B cell (primary cell): ENCODE measurements at regions not wholly inside any gene's neighbourhood (a gene's known extent, or its start where the extent isn't known, plus 50 kb on each side); places are given as distances from the start of the nearest gene placed in this dataset.

Experiments used
- ATAC-seq: fragments of 200-7000 bp; cut with Tn5 transposase; one replicate; pipeline ENCODE4 v1.10.0; 2021; ENCODE audit warnings: low read depth, mild to moderate bottlenecking, moderate number of reproducible peaks, moderate library complexity
- CTCF ChIA-PET: fragments of 350-600 bp; sonication (Branson Sonifier 250); formaldehyde crosslinking; loops from one replicate; lab custom pipeline; 2021; ENCODE audit warnings: antibody characterized with exemption, inconsistent platforms; lab: Charles Lee
- POLR2A ChIA-PET: fragments of 350-600 bp; sonication (Branson Sonifier 250); formaldehyde crosslinking; loops from one replicate; lab custom pipeline; 2021; ENCODE audit warnings: antibody characterized with exemption; lab: Charles Lee
- DNase-seq: peaks from one replicate; pipeline ENCODE4 v3.0.0; 2013
- H2AFZ ChIP-seq: 2 replicates; pipeline ENCODE4 v1.6.1; 2012; ENCODE audit warnings: mild to moderate bottlenecking, low read depth, low read length; ENCODE audit not compliant: insufficient read depth, poor library complexity, severe bottlenecking
- H3K27ac ChIP-seq, 2 donors: 1 replicate in 1 of 2; 2 replicates in 1 of 2; pipeline ENCODE4 v1.5.1; 2012 to 2013; ENCODE audit warnings: low read length in 2 of 2, mild to moderate bottlenecking in 2 of 2, moderate library complexity in 1 of 2
- H3K27me3 ChIP-seq, 4 experiments: fragments of 200-600 bp in 1 of 4; sonication (generic) in 1 of 4; replicated peaks in 1 of 4; 1 replicate in 2 of 4; 2 replicates in 2 of 4; pipeline versions ENCODE4 v1.6.1 to v1.7.0; 2013 to 2016; ENCODE audit warnings: low read length in 3 of 4, mild to moderate bottlenecking in 2 of 4, mixed read lengths in 1 of 4, moderate library complexity in 1 of 4; ENCODE audit not compliant: insufficient read depth in 4 of 4, control insufficient read depth in 3 of 4; ENCODE audit errors: control extremely low read depth in 1 of 4
- H3K36me3 ChIP-seq, 2 experiments: replicated peaks in 1 of 2; 1 replicate in 1 of 2; 2 replicates in 1 of 2; pipeline versions ENCODE4 v1.6.1 to v1.7.1; 2013; ENCODE audit warnings: low read length in 1 of 2; ENCODE audit not compliant: insufficient read depth in 2 of 2, control insufficient read depth in 1 of 2; ENCODE audit errors: control extremely low read depth in 1 of 2, extremely low read depth in 1 of 2
- H3K4me1 ChIP-seq, 2 donors: fragments of 200-600 bp in 1 of 2; sonication (generic) in 1 of 2; 1 replicate in 1 of 2; 2 replicates in 1 of 2; pipeline versions ENCODE4 v1.5.1 to v1.6.1; 2013 to 2017; ENCODE audit warnings: low read length in 2 of 2; ENCODE audit not compliant: control insufficient read depth in 2 of 2, insufficient read depth in 2 of 2
- H3K4me2 ChIP-seq: replicated peaks from 2 replicates; pipeline ENCODE3; 2012; ENCODE audit warnings: mild to moderate bottlenecking, low read depth, low read length; ENCODE audit not compliant: poor library complexity, severe bottlenecking
- H3K4me3 ChIP-seq, 5 experiments: fragments of 200-600 bp in 1 of 5; sonication (generic) in 1 of 5; 1 replicate in 3 of 5; 2 replicates in 2 of 5; pipeline versions ENCODE4 v1.5.1 to v1.7.0; 2011 to 2016; ENCODE audit warnings: low read length in 4 of 5, mild to moderate bottlenecking in 4 of 5, low read depth in 2 of 5, control low read depth in 1 of 5, moderate library complexity in 1 of 5; ENCODE audit not compliant: insufficient read depth in 1 of 5; ENCODE audit errors: control extremely low read depth in 1 of 5, extremely low read depth in 1 of 5
- H3K79me2 ChIP-seq: fragments of 200-600 bp; sonication (generic); one replicate; pipeline ENCODE4 v1.6.0; 2016; ENCODE audit warnings: low read length; ENCODE audit not compliant: control insufficient read depth, insufficient read depth
- H3K9ac ChIP-seq: fragments of 200-600 bp; sonication (generic); 2 replicates; pipeline ENCODE4 v1.6.1; 2017; ENCODE audit warnings: mild to moderate bottlenecking, low read length, moderate library complexity
- H3K9me3 ChIP-seq, 3 donors: one replicate each; pipeline versions ENCODE4 v1.6.1 to v1.7.1; 2013; ENCODE audit warnings: low read length in 2 of 3; ENCODE audit not compliant: control insufficient read depth in 2 of 3, insufficient read depth in 1 of 3; ENCODE audit errors: control extremely low read depth in 1 of 3
- H4K20me1 ChIP-seq: 2 replicates; pipeline ENCODE4 v1.6.0; 2012; ENCODE audit warnings: mild to moderate bottlenecking, low read length; ENCODE audit not compliant: insufficient read depth, control insufficient read depth, poor library complexity, severe bottlenecking
- H3K27ac Mint-ChIP-seq: one replicate; pipeline ENCODE4 v1.8.0; 2021; ENCODE audit warnings: mixed read lengths
- H3K27me3 Mint-ChIP-seq: one replicate; pipeline ENCODE4 v1.8.0; 2021; ENCODE audit warnings: mixed read lengths
- H3K4me1 Mint-ChIP-seq: one replicate; pipeline ENCODE4 v1.8.0; 2021; ENCODE audit warnings: mixed read lengths
- H3K4me3 Mint-ChIP-seq: one replicate; pipeline ENCODE4 v1.8.0; 2021; ENCODE audit warnings: mixed read lengths
- H3K9me3 Mint-ChIP-seq: one replicate; pipeline ENCODE4 v1.8.0; 2022; ENCODE audit warnings: mixed read lengths; ENCODE audit not compliant: insufficient read depth
- EZH2 ChIP-seq: IDR thresholded peaks from 2 replicates; pipeline ENCODE4 v1.6.1; 2012; ENCODE audit warnings: borderline replicate concordance, low read depth, mild to moderate bottlenecking, moderate library complexity, low read length; ENCODE audit not compliant: insufficient read depth, poor library complexity, severe bottlenecking
- WGBS: methylation state at CpG from one replicate; pipeline ENCODE4 v1.1.5; 2013; ENCODE audit warnings: missing lambda C conversion rate; ENCODE audit not compliant: insufficient coverage; 5-methylcytosine and 5-hydroxymethylcytosine counted together
- intact Hi-C: fragments of 100-400 bp; cut with micrococcal nuclease; formaldehyde crosslinking; loops from one replicate; pipeline ENCODE4 v1.10.0; 2022
- TF ChIP-seq, protein P1 (sequence below): fragments of 200-600 bp; IDR thresholded peaks from one replicate; pipeline ENCODE4 v1.8.0; 2022; ENCODE audit warnings: antibody characterized with exemption, mild to moderate bottlenecking

DNA sequence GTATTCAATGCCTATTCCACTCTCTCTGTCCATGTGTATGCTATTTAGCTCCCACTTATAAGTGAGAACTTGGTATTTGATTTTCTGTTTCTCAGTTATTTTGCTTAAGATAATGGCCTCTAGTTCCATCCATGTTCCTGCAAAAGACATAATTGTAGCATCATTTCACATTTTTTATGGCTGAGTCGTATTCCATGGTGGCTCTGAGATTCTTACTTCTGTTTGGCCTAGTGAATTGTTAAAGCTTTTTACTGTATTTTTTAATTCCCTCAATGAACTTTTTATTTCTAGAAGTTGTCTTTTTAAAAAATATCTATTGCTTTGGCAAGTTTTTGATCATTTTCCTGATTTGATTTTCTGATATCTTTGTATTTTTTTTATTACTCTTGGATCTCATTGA, 635.6 kb downstream of the PLA2G4A start:
- Histone ChIP-seq H2AFZ (no peak overlapping the region), H3K4me3 (no peak overlapping the region), H3K27me3 (no peaks in the 10 kb centered on the region), H3K9me3 (peaks cover 0 to 12% (median 5%) of the 10 kb centered on the region in 3 donors), H3K27ac (no peak overlapping the region), H4K20me1 (no peaks in the 10 kb centered on the region), H3K79me2 (no peaks in the 10 kb centered on the region), H3K36me3 (no peaks in the 10 kb centered on the region), H3K4me2 (no peak overlapping the region), H3K9ac (no peak overlapping the region), H3K4me1 (no peaks in the 10 kb centered on the region)
- peaks cover 10% of the 10 kb centered on the region for H3K9me3 Mint-ChIP-seq
- no peak overlapping the region for H3K27ac Mint-ChIP-seq
- no peak for TF ChIP-seq EZH2
- TF ChIP-seq, protein P1, sequence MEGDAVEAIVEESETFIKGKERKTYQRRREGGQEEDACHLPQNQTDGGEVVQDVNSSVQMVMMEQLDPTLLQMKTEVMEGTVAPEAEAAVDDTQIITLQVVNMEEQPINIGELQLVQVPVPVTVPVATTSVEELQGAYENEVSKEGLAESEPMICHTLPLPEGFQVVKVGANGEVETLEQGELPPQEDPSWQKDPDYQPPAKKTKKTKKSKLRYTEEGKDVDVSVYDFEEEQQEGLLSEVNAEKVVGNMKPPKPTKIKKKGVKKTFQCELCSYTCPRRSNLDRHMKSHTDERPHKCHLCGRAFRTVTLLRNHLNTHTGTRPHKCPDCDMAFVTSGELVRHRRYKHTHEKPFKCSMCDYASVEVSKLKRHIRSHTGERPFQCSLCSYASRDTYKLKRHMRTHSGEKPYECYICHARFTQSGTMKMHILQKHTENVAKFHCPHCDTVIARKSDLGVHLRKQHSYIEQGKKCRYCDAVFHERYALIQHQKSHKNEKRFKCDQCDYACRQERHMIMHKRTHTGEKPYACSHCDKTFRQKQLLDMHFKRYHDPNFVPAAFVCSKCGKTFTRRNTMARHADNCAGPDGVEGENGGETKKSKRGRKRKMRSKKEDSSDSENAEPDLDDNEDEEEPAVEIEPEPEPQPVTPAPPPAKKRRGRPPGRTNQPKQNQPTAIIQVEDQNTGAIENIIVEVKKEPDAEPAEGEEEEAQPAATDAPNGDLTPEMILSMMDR, result no peak
- POLR2A ChIA-PET, result no interaction called here
- H3K27me3 Mint-ChIP-seq, result no peaks in the 10 kb centered on the region
- intact Hi-C loops, result no loop called here
- DNase-seq, result no peak
- no peak for ATAC-seq
- no peak overlapping the region for H3K4me3 Mint-ChIP-seq
- no CpG with 5 or more reads among the region's 1 CpG for WGBS
- H3K4me1 Mint-ChIP-seq, result no peaks in the 10 kb centered on the region
- CTCF ChIA-PET, result no interaction called here

DNA sequence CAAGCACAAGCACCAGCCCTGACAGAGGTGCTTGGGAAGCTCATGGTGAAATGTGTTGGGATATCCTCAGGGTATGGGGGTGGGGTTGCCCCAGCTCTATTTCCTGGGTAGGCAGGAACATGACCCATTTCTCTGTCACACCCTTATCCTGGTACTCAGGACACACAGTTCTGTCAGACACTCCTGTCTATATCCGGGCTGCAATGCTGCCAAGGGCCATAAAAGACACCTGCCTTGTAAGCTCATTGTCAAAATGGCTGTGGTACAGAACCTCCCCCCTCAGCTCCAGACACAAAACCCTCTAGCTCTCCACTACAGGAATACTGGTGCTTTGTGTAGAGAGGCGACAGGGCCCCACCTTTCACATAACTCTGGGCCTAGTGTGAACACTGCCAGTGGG, 636.7 kb downstream of the PLA2G4A start:
- no peak for ATAC-seq
- TF ChIP-seq, protein P1, result no peak
- TF ChIP-seq EZH2, result no peak
- CTCF ChIA-PET, result no interaction called here
- no peak for DNase-seq
- Histone ChIP-seq H3K9ac (no peak overlapping the region), H2AFZ (no peak overlapping the region), H3K4me1 (no peaks in the 10 kb centered on the region), H3K4me3 (no peak overlapping the region), H3K4me2 (no peak overlapping the region), H3K27me3 (no peaks in the 10 kb centered on the region), H4K20me1 (no peaks in the 10 kb centered on the region), H3K9me3 (peaks cover 0 to 12% (median 5%) of the 10 kb centered on the region in 3 donors), H3K27ac (no peak overlapping the region), H3K79me2 (no peaks in the 10 kb centered on the region), H3K36me3 (no peaks in the 10 kb centered on the region)
- H3K27ac Mint-ChIP-seq, result no peak overlapping the region
- no peak overlapping the region for H3K4me3 Mint-ChIP-seq
- peaks cover 10% of the 10 kb centered on the region for H3K9me3 Mint-ChIP-seq
- intact Hi-C loops, result no loop called here
- POLR2A ChIA-PET, result no interaction called here
- H3K27me3 Mint-ChIP-seq, result no peaks in the 10 kb centered on the region
- H3K4me1 Mint-ChIP-seq, result no peaks in the 10 kb centered on the region
- WGBS, result 25% methylated on average over 1 of the region's 2 CpGs
